H1 (cell line): ENCODE measurements at regions not wholly inside any gene's neighbourhood (a gene's known extent, or its start where the extent isn't known, plus 50 kb on each side); places are given as distances from the start of the nearest gene placed in this dataset.

Source experiments
- CTCF ChIA-PET: fragments of 300-600 bp; sonication (Branson Sonifier 250); formaldehyde crosslinking; loops from one replicate; lab custom pipeline; 2021; ENCODE audit not compliant: partially characterized antibody; lab: Charles Lee
- POLR2A ChIA-PET: fragments of 300-600 bp; sonication (Branson Sonifier 250); formaldehyde crosslinking; loops from one replicate; lab custom pipeline; 2021; ENCODE audit warnings: inconsistent platforms; ENCODE audit not compliant: partially characterized antibody; lab: Charles Lee
- DNase-seq, 2 experiments: peaks; one replicate each; pipeline versions ENCODE4 v3.0.0 to v3.0.0-alpha.2; 2010 to 2022; ENCODE audit warnings: low spot score in 2 of 2, low read depth in 1 of 2, mixed read lengths in 1 of 2
- FAIRE-seq: peaks from 2 replicates; lab custom pipeline; 2011; peaks lifted over from hg19 to GRCh38; lab: Jason Lieb, UNC
- H2AFZ ChIP-seq: 2 replicates; pipeline ENCODE4 v1.8.1; 2012; ENCODE audit warnings: low read length, inconsistent platforms
- H2AK5ac ChIP-seq: 2 replicates; pipeline ENCODE4 v1.6.1; 2013; ENCODE audit warnings: low read depth, low read length
- H2BK120ac ChIP-seq: replicated peaks from 2 replicates; pipeline ENCODE3; 2013; ENCODE audit warnings: low read depth, low read length, inconsistent platforms
- H2BK12ac ChIP-seq: 2 replicates; pipeline ENCODE4 v1.6.1; 2013; ENCODE audit warnings: low read depth, low read length
- H2BK15ac ChIP-seq: 2 replicates; pipeline ENCODE4 v1.6.1; 2013; ENCODE audit warnings: low read length
- H2BK20ac ChIP-seq: 2 replicates; pipeline ENCODE4 v1.6.1; 2013; ENCODE audit warnings: low read length
- H2BK5ac ChIP-seq: 2 replicates; pipeline ENCODE4 v1.6.1; 2013; ENCODE audit warnings: low read depth, low read length
- H3K14ac ChIP-seq: 2 replicates; pipeline ENCODE4 v1.6.1; 2013; ENCODE audit warnings: inconsistent platforms; ENCODE audit not compliant: insufficient read length
- H3K18ac ChIP-seq: 2 replicates; pipeline ENCODE4 v1.6.1; 2013; ENCODE audit warnings: low read length; ENCODE audit errors: extremely low read depth
- H3K23ac ChIP-seq: 2 replicates; pipeline ENCODE4 v1.6.1; 2013; ENCODE audit warnings: inconsistent platforms; ENCODE audit not compliant: insufficient read length
- H3K23me2 ChIP-seq: 2 replicates; pipeline ENCODE4 v1.6.1; 2013; ENCODE audit warnings: low read depth, low read length
- H3K27ac ChIP-seq: 2 replicates; pipeline ENCODE4 v1.6.1; 2011; ENCODE audit warnings: low read depth, low read length, inconsistent platforms
- H3K27me3 ChIP-seq, 4 experiments: replicated peaks in 1 of 4; 1 replicate in 1 of 4; 2 replicates in 3 of 4; pipeline versions ENCODE4 v1.6.1 to v1.8.1; 2011 to 2013; ENCODE audit warnings: low read length in 3 of 4, mild to moderate bottlenecking in 3 of 4, inconsistent platforms in 2 of 4, mixed read lengths in 2 of 4, moderate library complexity in 1 of 4; ENCODE audit not compliant: control insufficient read depth in 3 of 4, insufficient read depth in 3 of 4; ENCODE audit errors: extremely low read depth in 1 of 4
- H3K36me3 ChIP-seq, 4 experiments: 2 replicates each; pipeline versions ENCODE4 v1.6.1 to v1.8.1; 2011 to 2013; ENCODE audit warnings: mild to moderate bottlenecking in 4 of 4, low read length in 3 of 4, moderate library complexity in 2 of 4, control low read depth in 1 of 4, inconsistent platforms in 1 of 4; ENCODE audit not compliant: insufficient read depth in 4 of 4, control insufficient read depth in 2 of 4
- H3K4ac ChIP-seq: replicated peaks from 2 replicates; pipeline ENCODE3; 2013; ENCODE audit warnings: low read length, low read depth, mixed read lengths, inconsistent platforms; ENCODE audit not compliant: insufficient read length
- H3K4me1 ChIP-seq, 4 experiments: replicated peaks in 1 of 4; 1 replicate in 1 of 4; 2 replicates in 3 of 4; pipeline versions ENCODE4 v1.6.1 to v1.8.1; 2011 to 2013; ENCODE audit warnings: low read length in 3 of 4, inconsistent platforms in 2 of 4, mixed read lengths in 1 of 4; ENCODE audit not compliant: insufficient read depth in 4 of 4, control insufficient read depth in 3 of 4
- H3K4me2 ChIP-seq, 2 experiments: 2 replicates each; pipeline versions ENCODE4 v1.6.1 to v1.8.1; 2011 to 2013; ENCODE audit warnings: low read depth in 2 of 2, low read length in 2 of 2, control low read depth in 1 of 2, inconsistent platforms in 1 of 2, mild to moderate bottlenecking in 1 of 2; ENCODE audit not compliant: insufficient read depth in 1 of 2
- H3K4me3 ChIP-seq, 4 experiments: fragments of 200-600, 300-600 bp in 1 of 4; sonication (generic), shearing (Covaris generic), sonication (Bioruptor Twin) in 1 of 4; 2 replicates each; pipeline versions ENCODE4 v1.5.1 to v1.8.1; 2011 to 2016; ENCODE audit warnings: low read length in 4 of 4, low read depth in 3 of 4, control low read depth in 2 of 4, inconsistent platforms in 2 of 4, mild to moderate bottlenecking in 2 of 4, mixed read lengths in 1 of 4, moderate library complexity in 1 of 4; ENCODE audit not compliant: insufficient read depth in 2 of 4; ENCODE audit errors: extremely low read depth in 1 of 4
- H3K56ac ChIP-seq: replicated peaks from 2 replicates; pipeline ENCODE3; 2013; ENCODE audit warnings: low read depth, mild to moderate bottlenecking, mixed read lengths, low read length, inconsistent platforms; ENCODE audit not compliant: insufficient read length
- H3K79me1 ChIP-seq: 2 replicates; pipeline ENCODE4 v1.6.1; 2013; ENCODE audit warnings: low read depth, low read length, control low read depth
- H3K79me2 ChIP-seq, 2 experiments: 2 replicates each; pipeline versions ENCODE4 v1.6.1 to v1.8.1; 2012 to 2013; ENCODE audit warnings: low read length in 2 of 2, mild to moderate bottlenecking in 2 of 2, inconsistent platforms in 1 of 2; ENCODE audit not compliant: insufficient read depth in 2 of 2, control insufficient read depth in 1 of 2
- H3K9ac ChIP-seq, 4 experiments: replicated peaks in 1 of 4; 1 replicate in 1 of 4; 2 replicates in 3 of 4; pipeline versions ENCODE4 v1.6.1 to v1.8.1; 2011 to 2013; ENCODE audit warnings: low read depth in 3 of 4, low read length in 3 of 4, control low read depth in 2 of 4, mild to moderate bottlenecking in 2 of 4, moderate library complexity in 2 of 4, inconsistent platforms in 1 of 4; ENCODE audit errors: extremely low read depth in 1 of 4
- H3K9me3 ChIP-seq, 2 experiments: 2 replicates each; pipeline versions ENCODE4 v1.6.1 to v1.8.1; 2012 to 2013; ENCODE audit warnings: mild to moderate bottlenecking in 2 of 2, moderate library complexity in 2 of 2, control low read depth in 1 of 2, inconsistent platforms in 1 of 2, low read depth in 1 of 2, low read length in 1 of 2, mixed read lengths in 1 of 2; ENCODE audit not compliant: insufficient read depth in 2 of 2
- H4K20me1 ChIP-seq, 2 experiments: replicated peaks in 1 of 2; 2 replicates each; pipeline versions ENCODE3 to v1.8.1; 2011 to 2013; ENCODE audit warnings: inconsistent platforms in 2 of 2, low read length in 2 of 2, mild to moderate bottlenecking in 1 of 2; ENCODE audit not compliant: insufficient read depth in 2 of 2, control insufficient read depth in 1 of 2
- H4K5ac ChIP-seq: 2 replicates; pipeline ENCODE4 v1.6.1; 2013; ENCODE audit warnings: low read length, low read depth, mixed read lengths, inconsistent platforms; ENCODE audit not compliant: insufficient read length
- H4K8ac ChIP-seq: 2 replicates; pipeline ENCODE4 v1.8.0; 2013; ENCODE audit warnings: mild to moderate bottlenecking, moderate library complexity, low read length, inconsistent platforms; ENCODE audit not compliant: insufficient read depth; ENCODE audit errors: extremely low read depth
- H4K91ac ChIP-seq: replicated peaks from 2 replicates; pipeline ENCODE3; 2013; ENCODE audit warnings: low read length, mixed read lengths, inconsistent platforms; ENCODE audit not compliant: insufficient read length
- ASH2L ChIP-seq: fragments of 200-600, 300-600 bp; sonication (generic); IDR thresholded peaks from one replicate; pipeline ENCODE4 v1.7.1; 2017; ENCODE audit warnings: low read length
- CEBPB ChIP-seq: IDR thresholded peaks from 2 replicates; pipeline ENCODE4 v1.6.1; 2012; ENCODE audit warnings: low read depth, low read length
- CTCF ChIP-seq, 3 experiments: IDR thresholded peaks; 1 replicate in 2 of 3; 2 replicates in 1 of 3; pipeline versions ENCODE4 v1.5.1 to v1.6.1; 2011; ENCODE audit warnings: low read length in 3 of 3, mild to moderate bottlenecking in 3 of 3, inconsistent platforms in 2 of 3, low read depth in 1 of 3, moderate library complexity in 1 of 3; ENCODE audit not compliant: insufficient read depth in 1 of 3; ENCODE audit errors: control extremely low read depth in 1 of 3
- KDM5A ChIP-seq: fragments of 200-600 bp; IDR thresholded peaks from 2 replicates; pipeline ENCODE4 v1.7.1; 2012; ENCODE audit warnings: mild to moderate bottlenecking, low read length, inconsistent platforms, mixed read lengths
- SP2 ChIP-seq: IDR thresholded peaks from 2 replicates; pipeline ENCODE4 v1.6.1; 2012; ENCODE audit warnings: mild to moderate bottlenecking, low read length, inconsistent platforms
- WGBS, 2 experiments: shearing (Covaris generic) in 1 of 2; methylation state at CpG; one replicate each; pipeline versions ENCODE4 v1.1.6 to v1.1.7; 2013 to 2015; ENCODE audit warnings: low lambda C conversion rate in 2 of 2, mixed read lengths in 2 of 2, inconsistent platforms in 1 of 2, low coverage in 1 of 2, missing lambda C conversion rate in 1 of 2; ENCODE audit not compliant: insufficient replicate concordance in 2 of 2, insufficient coverage in 1 of 2, insufficient read length in 1 of 2; ENCODE audit errors: extremely low coverage in 1 of 2, missing lambda C conversion rate in 1 of 2; 5-methylcytosine and 5-hydroxymethylcytosine counted together

DNA sequence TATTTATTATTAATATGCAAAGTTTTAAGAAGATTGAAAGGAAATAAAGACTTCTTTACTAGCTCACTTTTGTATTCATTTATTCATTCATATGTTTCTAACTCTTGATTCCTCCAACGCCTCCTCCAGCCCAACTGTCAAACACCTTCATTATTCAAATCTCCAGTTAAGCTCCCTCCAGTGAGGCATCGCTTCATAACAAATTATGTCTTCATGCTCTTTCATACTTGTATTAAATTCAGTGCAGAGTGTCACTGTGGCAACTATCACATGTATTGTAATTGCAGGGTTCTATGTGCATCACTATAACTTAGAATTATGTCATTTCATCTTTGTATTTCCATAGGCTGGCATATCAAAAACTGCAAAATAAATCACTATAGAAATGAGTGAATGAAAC lies 1394.2 kb upstream of the PCDH7 start:
- Histone ChIP-seq H3K4me1 (no peaks in the 10 kb centered on the region), H2BK120ac (no peak overlapping the region), H3K36me3 (no peaks in the 10 kb centered on the region), H3K27ac (no peak overlapping the region), H4K20me1 (no peaks in the 10 kb centered on the region), H2AFZ (no peak overlapping the region), H4K8ac (no peak overlapping the region), H3K79me1 (no peaks in the 10 kb centered on the region), H3K79me2 (no peaks in the 10 kb centered on the region), H2BK20ac (no peak overlapping the region), H3K4me2 (no peak overlapping the region), H2AK5ac (no peak overlapping the region), H3K56ac (no peak overlapping the region), H3K23me2 (no peaks in the 10 kb centered on the region), H2BK15ac (no peak overlapping the region), H3K4ac (no peak overlapping the region), H4K5ac (no peak overlapping the region), H2BK5ac (no peak overlapping the region), H3K9ac (no peak overlapping the region), H3K18ac (no peak overlapping the region), H3K9me3 (no peaks in the 10 kb centered on the region), H3K14ac (no peak overlapping the region), H4K91ac (no peak overlapping the region), H2BK12ac (no peak overlapping the region), H3K4me3 (no peak overlapping the region), H3K23ac (no peak overlapping the region), H3K27me3 (no peaks in the 10 kb centered on the region)
- WGBS, 2 experiments, result 84% methylated on average over 2 of the region's 2 CpGs; no CpG with 5 or more reads in 1 of the 2 experiments
- CTCF ChIA-PET, result no interaction called here
- FAIRE-seq, result no peak
- DNase-seq, result no peak
- POLR2A ChIA-PET, result no interaction called here
- TF ChIP-seq KDM5A (no peak), CEBPB (no peak), CTCF (IDR thresholded peaks at IDR 0.05; ENCODE audit: control extremely low read depth in 1 of 3, insufficient read depth in 1 of 3, low read depth in 1 of 3, low read length in 3 of 3) (no peak), ASH2L (no peak), SP2 (no peak)
